Mucosa of descending colon (tissue), 3 donors: ENCODE measurements at regions not wholly inside any gene's neighbourhood (a gene's known extent, or its start where the extent isn't known, plus 50 kb on each side); places are given as distances from the start of the nearest gene placed in this dataset.

ENCODE experiments used
- ATAC-seq: fragments of 200-7000 bp; cut with Tn5 transposase; one replicate; pipeline ENCODE4 v1.9.1; 2020; ENCODE audit warnings: mild to moderate bottlenecking, moderate library complexity
- DNase-seq, 3 donors: peaks; one replicate each; pipeline ENCODE4 v3.0.0-alpha.2; 2020
- H3K36me3 ChIP-seq: fragments of 200-600 bp; one replicate; pipeline ENCODE4 v1.8.0; 2021; ENCODE audit warnings: low read depth, mild to moderate bottlenecking
- H3K4me1 ChIP-seq: fragments of 200-600 bp; one replicate; pipeline ENCODE4 v1.8.0; 2021; ENCODE audit warnings: low read depth, mild to moderate bottlenecking
- H3K4me3 ChIP-seq: fragments of 200-600 bp; one replicate; pipeline ENCODE4 v1.8.0; 2021; ENCODE audit warnings: mild to moderate bottlenecking
- H3K9me3 ChIP-seq: fragments of 200-600 bp; one replicate; pipeline ENCODE4 v1.8.0; 2021; ENCODE audit warnings: mild to moderate bottlenecking
- intact Hi-C, 2 donors: fragments of 100-400 bp; cut with DNase I in 1 of 2; cut with micrococcal nuclease in 1 of 2; formaldehyde crosslinking; loops; one replicate each; pipeline versions ENCODE4 v1.11.0 to v1.11.1; 2022; cut with DNase I, micrococcal nuclease
- TF ChIP-seq, protein P1 (sequence below): fragments of 200-600 bp; IDR thresholded peaks from one replicate; pipeline ENCODE4 v1.8.0; 2022; ENCODE audit warnings: antibody characterized with exemption, mild to moderate bottlenecking
- donor health status: DM: no; HTN: no; CAD: no; lungs with moderate emphysema.
- donor health status: DM: no; HTN: no; CAD: no.
- donor health status: DM: no; HTN: yes; CAD: no.

- intact Hi-C loops = no loop called here
- TF ChIP-seq, protein P1, sequence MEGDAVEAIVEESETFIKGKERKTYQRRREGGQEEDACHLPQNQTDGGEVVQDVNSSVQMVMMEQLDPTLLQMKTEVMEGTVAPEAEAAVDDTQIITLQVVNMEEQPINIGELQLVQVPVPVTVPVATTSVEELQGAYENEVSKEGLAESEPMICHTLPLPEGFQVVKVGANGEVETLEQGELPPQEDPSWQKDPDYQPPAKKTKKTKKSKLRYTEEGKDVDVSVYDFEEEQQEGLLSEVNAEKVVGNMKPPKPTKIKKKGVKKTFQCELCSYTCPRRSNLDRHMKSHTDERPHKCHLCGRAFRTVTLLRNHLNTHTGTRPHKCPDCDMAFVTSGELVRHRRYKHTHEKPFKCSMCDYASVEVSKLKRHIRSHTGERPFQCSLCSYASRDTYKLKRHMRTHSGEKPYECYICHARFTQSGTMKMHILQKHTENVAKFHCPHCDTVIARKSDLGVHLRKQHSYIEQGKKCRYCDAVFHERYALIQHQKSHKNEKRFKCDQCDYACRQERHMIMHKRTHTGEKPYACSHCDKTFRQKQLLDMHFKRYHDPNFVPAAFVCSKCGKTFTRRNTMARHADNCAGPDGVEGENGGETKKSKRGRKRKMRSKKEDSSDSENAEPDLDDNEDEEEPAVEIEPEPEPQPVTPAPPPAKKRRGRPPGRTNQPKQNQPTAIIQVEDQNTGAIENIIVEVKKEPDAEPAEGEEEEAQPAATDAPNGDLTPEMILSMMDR = no peak
- ATAC-seq (no peak), DNase-seq (no peak)
- no peak overlapping the region for H3K4me3 ChIP-seq
- no peaks in the 10 kb centered on the region for H3K9me3 ChIP-seq
- no peaks in the 10 kb centered on the region for H3K36me3 ChIP-seq
- no peaks in the 10 kb centered on the region for H3K4me1 ChIP-seq
These were observed 183.9 kb upstream of the SCN7A start for GRCh38 chr2:166677996-166678395.

DNA sequence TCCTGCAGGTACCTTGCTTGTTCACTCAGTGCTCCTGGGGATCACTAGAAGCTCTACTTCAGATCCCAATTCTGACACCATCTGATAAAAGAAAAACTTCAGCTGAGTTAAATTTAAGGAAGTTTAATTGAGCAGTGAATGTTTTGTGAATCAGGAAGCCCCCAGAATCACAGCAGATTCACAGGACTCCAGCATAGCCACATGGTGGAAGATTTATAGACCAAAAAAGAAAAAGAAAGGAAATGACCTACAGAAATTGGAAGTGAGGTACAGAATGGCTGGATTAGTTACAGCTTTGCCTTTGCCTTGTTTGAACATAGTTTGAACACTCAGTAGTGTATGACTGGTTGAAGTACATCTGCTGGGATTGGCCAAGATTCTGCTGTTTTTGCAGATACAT is 182.7 kb upstream of the SCN7A start:
- intact Hi-C loops = no loop called here
- Histone ChIP-seq H3K36me3 (no peaks in the 10 kb centered on the region), H3K4me1 (no peaks in the 10 kb centered on the region), H3K4me3 (no peak overlapping the region), H3K9me3 (no peaks in the 10 kb centered on the region)
- TF ChIP-seq, protein P1 = no peak
- DNase-seq = no peak
- no peak for ATAC-seq

GRCh38 chr2:166675553-166675952 is 181.5 kb upstream of the SCN7A start:
- no peak for ATAC-seq
- TF ChIP-seq, protein P1 = no peak
- intact Hi-C loops = no loop called here
- H3K4me1 ChIP-seq = no peaks in the 10 kb centered on the region
- no peaks in the 10 kb centered on the region for H3K36me3 ChIP-seq
- no peak for DNase-seq
- H3K9me3 ChIP-seq = no peaks in the 10 kb centered on the region
- H3K4me3 ChIP-seq = no peak overlapping the region

GRCh38 chr2:166673986-166674385 is 179.9 kb upstream of the SCN7A start:
- H3K36me3 ChIP-seq = no peaks in the 10 kb centered on the region
- ATAC-seq (no peak), DNase-seq (no peak)
- intact Hi-C loops = no loop called here
- no peaks in the 10 kb centered on the region for H3K9me3 ChIP-seq
- TF ChIP-seq, protein P1 = no peak
- no peaks in the 10 kb centered on the region for H3K4me1 ChIP-seq
- no peak overlapping the region for H3K4me3 ChIP-seq

GRCh38 chr2:166671801-166672200 is 177.8 kb upstream of the SCN7A start:
- DNase-seq (no peak), ATAC-seq (no peak)

DNA sequence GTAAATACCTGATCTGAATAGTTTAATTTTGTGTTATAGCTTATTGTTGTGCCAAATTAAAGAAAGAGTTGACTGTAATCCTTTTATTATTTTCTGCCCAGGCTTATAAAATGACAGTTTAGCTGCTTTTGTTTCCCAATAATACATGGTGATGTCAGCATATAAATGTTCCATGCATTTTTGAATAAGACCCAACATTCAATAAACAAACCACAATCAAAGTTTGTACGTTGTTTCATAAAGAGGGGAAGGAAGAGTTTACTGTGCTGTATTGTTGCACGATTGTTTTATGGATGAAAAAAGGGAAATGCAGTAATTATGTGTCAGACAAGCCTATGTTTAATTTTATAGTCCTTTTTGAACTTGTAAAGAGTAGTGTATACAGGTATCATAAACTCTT is 177.2 kb upstream of the SCN7A start:
- ATAC-seq (no peak), DNase-seq (no peak)
- no peaks in the 10 kb centered on the region for H3K4me1 ChIP-seq
- intact Hi-C loops = no loop called here
- H3K36me3 ChIP-seq = no peaks in the 10 kb centered on the region
- TF ChIP-seq, protein P1 = no peak
- no peak overlapping the region for H3K4me3 ChIP-seq
- no peaks in the 10 kb centered on the region for H3K9me3 ChIP-seq

More at GRCh38 chr2:166671801-166672200, 177.8 kb upstream of the SCN7A start:
- H3K4me1 ChIP-seq = no peaks in the 10 kb centered on the region
- no peaks in the 10 kb centered on the region for H3K36me3 ChIP-seq
- H3K4me3 ChIP-seq = no peak overlapping the region
- intact Hi-C loops = no loop called here
- TF ChIP-seq, protein P1 = no peak
- H3K9me3 ChIP-seq = no peaks in the 10 kb centered on the region
